PC-9 (cell line): ENCODE measurements at regions not wholly inside any gene's neighbourhood (a gene's known extent, or its start where the extent isn't known, plus 50 kb on each side); places are given as distances from the start of the nearest gene placed in this dataset.

Experiments
- EZH2 ChIP-seq: fragments of 200-600 bp; sonication (generic); IDR thresholded peaks from 2 replicates; pipeline ENCODE4 v1.8.0; 2017; ENCODE audit warnings: antibody characterized with exemption, low read depth
- TF ChIP-seq, protein P1 (sequence below): fragments of 200-600 bp; sonication (generic); conservative IDR thresholded peaks from 2 replicates; pipeline ENCODE4 v1.6.1; 2017; ENCODE audit warnings: mixed run types, antibody characterized with exemption, mild to moderate bottlenecking, moderate library complexity

DNA sequence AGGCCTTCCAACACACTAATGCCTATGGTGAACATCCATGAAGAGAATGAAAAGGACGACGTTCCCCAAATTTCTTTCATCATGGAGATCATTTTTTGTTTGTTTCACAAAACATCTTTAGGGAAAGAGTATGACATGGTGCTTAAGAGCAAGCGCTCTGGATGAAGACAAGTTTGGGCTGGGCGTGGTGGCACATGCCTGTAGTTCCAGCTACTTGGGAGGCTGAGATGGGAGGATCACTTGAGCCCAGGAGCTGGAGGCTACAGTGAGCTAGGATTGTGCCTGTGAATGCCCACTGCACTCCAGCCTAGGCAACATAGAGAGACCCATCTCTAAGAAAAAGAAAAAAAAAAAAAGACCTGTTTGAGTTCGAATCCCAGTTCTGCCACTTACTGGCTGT lies 253.1 kb downstream of the PTPRU start:
- TF ChIP-seq, protein P1, sequence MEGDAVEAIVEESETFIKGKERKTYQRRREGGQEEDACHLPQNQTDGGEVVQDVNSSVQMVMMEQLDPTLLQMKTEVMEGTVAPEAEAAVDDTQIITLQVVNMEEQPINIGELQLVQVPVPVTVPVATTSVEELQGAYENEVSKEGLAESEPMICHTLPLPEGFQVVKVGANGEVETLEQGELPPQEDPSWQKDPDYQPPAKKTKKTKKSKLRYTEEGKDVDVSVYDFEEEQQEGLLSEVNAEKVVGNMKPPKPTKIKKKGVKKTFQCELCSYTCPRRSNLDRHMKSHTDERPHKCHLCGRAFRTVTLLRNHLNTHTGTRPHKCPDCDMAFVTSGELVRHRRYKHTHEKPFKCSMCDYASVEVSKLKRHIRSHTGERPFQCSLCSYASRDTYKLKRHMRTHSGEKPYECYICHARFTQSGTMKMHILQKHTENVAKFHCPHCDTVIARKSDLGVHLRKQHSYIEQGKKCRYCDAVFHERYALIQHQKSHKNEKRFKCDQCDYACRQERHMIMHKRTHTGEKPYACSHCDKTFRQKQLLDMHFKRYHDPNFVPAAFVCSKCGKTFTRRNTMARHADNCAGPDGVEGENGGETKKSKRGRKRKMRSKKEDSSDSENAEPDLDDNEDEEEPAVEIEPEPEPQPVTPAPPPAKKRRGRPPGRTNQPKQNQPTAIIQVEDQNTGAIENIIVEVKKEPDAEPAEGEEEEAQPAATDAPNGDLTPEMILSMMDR = no peak
- no peak for TF ChIP-seq EZH2
